C4-2B (cell line): ENCODE measurements at regions not wholly inside any gene's neighbourhood (a gene's known extent, or its start where the extent isn't known, plus 50 kb on each side); places are given as distances from the start of the nearest gene placed in this dataset.

Source experiments
- ZFX ChIP-seq: fragments of 450-650 bp; IDR thresholded peaks from 2 replicates; pipeline ENCODE4 v1.6.1; 2017
- TF ChIP-seq, protein P1 (sequence below): fragments of 450-650 bp; conservative IDR thresholded peaks from 2 replicates; pipeline ENCODE4 v1.5.1; 2017; ENCODE audit warnings: mild to moderate bottlenecking

- TF ChIP-seq, protein P1, sequence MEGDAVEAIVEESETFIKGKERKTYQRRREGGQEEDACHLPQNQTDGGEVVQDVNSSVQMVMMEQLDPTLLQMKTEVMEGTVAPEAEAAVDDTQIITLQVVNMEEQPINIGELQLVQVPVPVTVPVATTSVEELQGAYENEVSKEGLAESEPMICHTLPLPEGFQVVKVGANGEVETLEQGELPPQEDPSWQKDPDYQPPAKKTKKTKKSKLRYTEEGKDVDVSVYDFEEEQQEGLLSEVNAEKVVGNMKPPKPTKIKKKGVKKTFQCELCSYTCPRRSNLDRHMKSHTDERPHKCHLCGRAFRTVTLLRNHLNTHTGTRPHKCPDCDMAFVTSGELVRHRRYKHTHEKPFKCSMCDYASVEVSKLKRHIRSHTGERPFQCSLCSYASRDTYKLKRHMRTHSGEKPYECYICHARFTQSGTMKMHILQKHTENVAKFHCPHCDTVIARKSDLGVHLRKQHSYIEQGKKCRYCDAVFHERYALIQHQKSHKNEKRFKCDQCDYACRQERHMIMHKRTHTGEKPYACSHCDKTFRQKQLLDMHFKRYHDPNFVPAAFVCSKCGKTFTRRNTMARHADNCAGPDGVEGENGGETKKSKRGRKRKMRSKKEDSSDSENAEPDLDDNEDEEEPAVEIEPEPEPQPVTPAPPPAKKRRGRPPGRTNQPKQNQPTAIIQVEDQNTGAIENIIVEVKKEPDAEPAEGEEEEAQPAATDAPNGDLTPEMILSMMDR = peak; percentile 81
- TF ChIP-seq ZFX = no peak
These were observed 137.7 kb downstream of the SPTSSA start for GRCh38 chr14:34324363-34324795.
